ENCODE measurements at regions not wholly inside any gene's neighbourhood (a gene's known extent, or its start where the extent isn't known, plus 50 kb on each side); places are given as distances from the start of the nearest gene placed in this dataset.

- no peak for DNase-seq (ENCODE audit: low spot score)
- H3K9me3 Mint-ChIP-seq (ENCODE audit: low read depth) = peaks cover 17% of the 10 kb centered on the region
- no peaks in the 10 kb centered on the region for H3K27me3 Mint-ChIP-seq (ENCODE audit: low read depth)
- no peak for TF ChIP-seq CTCF (IDR thresholded peaks at IDR 0.05)
- no peak overlapping the region for H3K27ac Mint-ChIP-seq (ENCODE audit: unreplicated experiment)
- no peak overlapping the region for H3K4me3 Mint-ChIP-seq (ENCODE audit: unreplicated experiment)
- H3K36me3 Mint-ChIP-seq (ENCODE audit: low read depth) = no peaks in the 10 kb centered on the region
- no peaks in the 10 kb centered on the region for H3K4me1 Mint-ChIP-seq (ENCODE audit: low read depth)
These were observed 240.8 kb upstream of the POM121L12 start for GRCh38 chr7:52794621-52795020.

- DNase-seq (ENCODE audit: low spot score) = no peak
- no peaks in the 10 kb centered on the region for H3K4me1 Mint-ChIP-seq (ENCODE audit: low read depth)
These were observed 244.2 kb upstream of the POM121L12 start for GRCh38 chr7:52791176-52791700.

GRCh38 chr7:52786174-52786573 lies 249.3 kb upstream of the POM121L12 start:
- no peak for TF ChIP-seq CTCF (IDR thresholded peaks at IDR 0.05)
- H3K27me3 Mint-ChIP-seq (ENCODE audit: low read depth) = no peaks in the 10 kb centered on the region
- H3K4me3 Mint-ChIP-seq (ENCODE audit: unreplicated experiment) = no peak overlapping the region
- DNase-seq (ENCODE audit: low spot score) = no peak
- peaks cover 7% of the 10 kb centered on the region for H3K9me3 Mint-ChIP-seq (ENCODE audit: low read depth)
- H3K27ac Mint-ChIP-seq (ENCODE audit: unreplicated experiment) = no peak overlapping the region
- no peaks in the 10 kb centered on the region for H3K36me3 Mint-ChIP-seq (ENCODE audit: low read depth)
- no peaks in the 10 kb centered on the region for H3K4me1 Mint-ChIP-seq (ENCODE audit: low read depth)

More at GRCh38 chr7:52791176-52791700, 244.2 kb upstream of the POM121L12 start:
- Mint-ChIP-seq H3K9me3 (ENCODE audit: low read depth) (peaks cover 10% of the 10 kb centered on the region), H3K27me3 (ENCODE audit: low read depth) (no peaks in the 10 kb centered on the region), H3K4me3 (ENCODE audit: unreplicated experiment) (no peak overlapping the region), H3K27ac (ENCODE audit: unreplicated experiment) (no peak overlapping the region), H3K36me3 (ENCODE audit: low read depth) (no peaks in the 10 kb centered on the region)
- TF ChIP-seq CTCF (IDR thresholded peaks at IDR 0.05) = no peak

GRCh38 chr7:52782348-52782747 lies 253.1 kb upstream of the POM121L12 start:
- DNase-seq (ENCODE audit: low spot score) = no peak
- H3K4me1 Mint-ChIP-seq (ENCODE audit: low read depth) = no peaks in the 10 kb centered on the region
- TF ChIP-seq CTCF (IDR thresholded peaks at IDR 0.05) = no peak
- H3K36me3 Mint-ChIP-seq (ENCODE audit: low read depth) = no peaks in the 10 kb centered on the region
- H3K4me3 Mint-ChIP-seq (ENCODE audit: unreplicated experiment) = no peak overlapping the region
- no peaks in the 10 kb centered on the region for H3K27me3 Mint-ChIP-seq (ENCODE audit: low read depth)
- H3K27ac Mint-ChIP-seq (ENCODE audit: unreplicated experiment) = no peak overlapping the region
- peaks cover 14% of the 10 kb centered on the region for H3K9me3 Mint-ChIP-seq (ENCODE audit: low read depth)

GRCh38 chr7:52781250-52781649 lies 254.2 kb upstream of the POM121L12 start:
- no peak overlapping the region for H3K4me3 Mint-ChIP-seq (ENCODE audit: unreplicated experiment)
- peaks cover 14% of the 10 kb centered on the region for H3K9me3 Mint-ChIP-seq (ENCODE audit: low read depth)
- H3K27me3 Mint-ChIP-seq (ENCODE audit: low read depth) = no peaks in the 10 kb centered on the region
- no peaks in the 10 kb centered on the region for H3K36me3 Mint-ChIP-seq (ENCODE audit: low read depth)
- no peaks in the 10 kb centered on the region for H3K4me1 Mint-ChIP-seq (ENCODE audit: low read depth)
- no peak for DNase-seq (ENCODE audit: low spot score)
- H3K27ac Mint-ChIP-seq (ENCODE audit: unreplicated experiment) = no peak overlapping the region
- TF ChIP-seq CTCF (IDR thresholded peaks at IDR 0.05) = no peak

Data from chondrocyte (in vitro differentiated cells).